Hematopoietic multipotent progenitor cell treated with erythropoietin and hydrocortisone succinate and interleukin-3 and kit ligand, for 6 days (in vitro differentiated cells): ENCODE measurements at regions not wholly inside any gene's neighbourhood (a gene's known extent, or its start where the extent isn't known, plus 50 kb on each side); places are given as distances from the start of the nearest gene placed in this dataset.

ENCODE experiments used
- DNase-seq: peaks from one replicate; pipeline ENCODE4 v3.0.0-alpha.2; 2015

DNA sequence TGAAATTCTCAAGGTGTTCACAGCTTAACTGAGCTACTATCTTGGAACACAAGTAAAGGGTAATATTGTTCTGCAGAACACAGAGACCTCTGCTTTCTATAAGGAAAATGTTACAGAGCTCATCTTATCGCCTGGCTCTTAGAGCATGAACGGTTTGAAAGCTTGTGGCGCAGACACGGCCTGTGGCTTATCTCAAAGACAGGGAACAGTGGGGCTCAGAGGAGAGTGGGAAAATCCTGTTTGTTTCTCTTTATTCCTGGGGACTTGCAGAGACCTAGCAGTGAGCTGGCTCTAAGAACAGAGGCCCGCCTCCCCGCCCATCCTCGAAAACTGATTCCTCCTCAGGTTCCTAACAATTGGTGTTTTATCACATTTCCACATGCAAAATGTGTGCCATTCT is 131.7 kb downstream of the EMX2 start:
- DNase-seq, result no peak

- DNase-seq, result no peak
These were observed 132.1 kb downstream of the EMX2 start for GRCh38 chr10:117674646-117675045.

DNA sequence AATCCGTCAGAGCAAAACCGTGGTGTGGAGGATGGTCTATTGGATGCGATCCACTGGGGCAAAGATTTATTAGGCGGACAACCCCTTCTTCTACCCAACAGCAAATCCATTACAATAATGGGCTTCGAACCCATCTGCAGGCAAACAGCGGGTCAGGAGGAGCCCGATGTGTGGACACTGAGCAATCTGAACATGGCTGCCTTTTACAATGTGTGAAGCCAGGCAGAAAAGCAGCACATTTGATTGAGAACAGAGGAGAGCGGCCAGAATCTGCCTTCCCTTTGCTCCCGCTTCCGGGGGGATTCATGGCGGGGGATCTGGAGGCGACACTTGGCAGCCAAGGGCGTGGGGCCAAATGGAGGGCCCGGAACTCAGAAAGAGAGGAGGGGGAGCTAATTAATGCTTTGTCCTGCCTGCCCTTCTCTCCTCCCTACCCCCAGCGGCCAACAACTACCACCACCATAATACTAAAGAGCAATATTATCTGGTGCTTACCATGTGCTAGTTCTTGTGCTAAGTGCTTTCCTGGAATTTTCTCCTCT is 133.0 kb downstream of the EMX2 start:
- no peak for DNase-seq

GRCh38 chr10:117677239-117677638 is 134.7 kb downstream of the EMX2 start:
- DNase-seq, result no peak

- DNase-seq, result no peak
These were observed 135.4 kb downstream of the EMX2 start for GRCh38 chr10:117677890-117678500.

GRCh38 chr10:117680601-117681000 is 138.1 kb downstream of the EMX2 start:
- DNase-seq, result no peak

DNA sequence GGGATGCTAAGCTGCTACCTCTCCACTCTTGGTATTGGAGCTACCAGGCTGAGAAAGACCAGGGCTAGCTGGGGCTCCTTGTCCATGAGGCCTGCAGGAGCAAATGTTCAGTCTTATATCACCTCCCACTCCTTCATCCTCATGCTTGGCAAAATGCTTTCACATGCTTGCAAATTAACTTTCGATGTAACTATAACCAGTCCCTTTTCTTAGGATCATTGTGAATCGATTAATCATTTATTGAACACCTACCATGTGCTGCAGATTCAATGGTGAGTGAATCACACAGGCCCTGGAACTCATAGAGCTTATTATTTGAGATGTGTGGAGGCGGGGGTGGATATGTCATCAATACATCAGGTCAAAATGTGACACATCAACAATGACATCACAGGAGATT is 138.6 kb downstream of the EMX2 start:
- no peak for DNase-seq

DNA sequence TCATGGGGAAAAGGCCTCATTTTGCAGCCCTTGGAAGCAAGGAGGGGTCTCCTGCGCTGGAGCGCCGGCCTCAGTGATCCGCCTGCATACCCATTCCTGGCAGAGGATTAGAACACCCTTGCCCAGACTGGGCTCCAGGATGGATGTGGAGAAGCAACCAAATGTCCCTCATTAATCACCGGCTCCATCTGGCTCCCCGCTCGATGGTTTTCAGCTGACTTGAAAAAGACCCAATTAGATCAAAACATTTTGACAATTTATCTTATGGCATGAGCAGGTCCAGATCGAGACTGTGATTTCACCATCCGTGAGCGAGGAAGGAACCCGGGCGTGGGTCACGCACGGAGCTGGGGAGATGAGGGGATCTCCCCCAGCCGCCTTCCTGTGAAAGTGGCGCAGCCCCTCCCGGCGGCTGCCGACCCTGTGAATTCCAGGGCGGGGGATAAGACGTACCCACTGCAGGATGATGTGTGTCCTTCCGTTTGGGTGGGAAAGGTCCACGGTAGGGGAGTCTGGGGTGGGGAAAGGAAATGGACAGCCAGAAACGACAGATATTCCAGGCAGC is 141.6 kb downstream of the EMX2 start:
- no peak for DNase-seq

DNA sequence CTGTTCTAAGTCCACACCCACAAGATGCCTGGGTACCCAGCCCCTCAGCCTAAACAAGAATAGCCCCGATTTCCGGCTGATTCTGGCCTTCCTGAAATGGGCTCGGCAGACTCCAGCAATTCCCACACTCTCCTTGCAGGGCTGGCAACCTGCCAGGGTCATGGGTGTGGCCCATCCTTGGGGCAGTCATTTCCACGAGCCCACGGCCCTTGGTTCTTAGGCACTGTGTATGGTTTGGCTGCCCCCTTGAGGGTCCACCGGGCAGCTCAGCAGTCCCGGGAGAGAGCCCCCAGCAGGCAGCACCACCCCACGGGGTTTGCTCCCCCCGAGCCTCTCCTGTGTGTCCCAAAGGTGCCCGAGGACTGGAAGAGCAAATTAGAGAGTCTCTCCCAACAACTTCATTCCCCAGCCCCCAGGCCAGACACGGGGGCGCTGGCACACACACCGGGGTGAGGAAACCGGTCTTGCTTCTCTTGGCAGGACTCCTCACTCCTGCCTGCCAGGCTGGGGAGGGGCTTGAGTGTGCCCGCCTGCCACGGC is 142.2 kb downstream of the EMX2 start:
- peak; percentile 18 for DNase-seq

GRCh38 chr10:117685431-117685830 is 142.9 kb downstream of the EMX2 start:
- no peak for DNase-seq

GRCh38 chr10:117686606-117687005 is 144.1 kb downstream of the EMX2 start:
- no peak for DNase-seq

DNA sequence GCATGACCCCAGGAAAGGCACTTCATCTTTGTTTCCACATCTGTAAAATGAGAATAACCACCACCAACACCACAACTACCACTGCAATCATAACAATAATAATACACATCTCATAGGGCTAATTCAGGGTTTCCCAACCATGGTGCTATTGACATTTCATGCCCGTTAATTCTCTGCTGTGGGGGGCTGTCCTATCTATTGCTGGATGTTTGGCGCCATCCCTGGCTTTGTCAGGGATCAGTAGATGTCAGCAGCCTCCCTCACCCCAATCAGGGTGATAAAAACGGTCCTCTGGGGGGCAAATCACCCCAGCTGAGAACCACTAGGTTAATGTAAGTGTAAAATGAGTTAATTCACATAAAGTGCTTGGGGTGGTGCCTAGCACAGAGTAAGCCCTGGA is 145.8 kb downstream of the EMX2 start:
- DNase-seq, result no peak

DNA sequence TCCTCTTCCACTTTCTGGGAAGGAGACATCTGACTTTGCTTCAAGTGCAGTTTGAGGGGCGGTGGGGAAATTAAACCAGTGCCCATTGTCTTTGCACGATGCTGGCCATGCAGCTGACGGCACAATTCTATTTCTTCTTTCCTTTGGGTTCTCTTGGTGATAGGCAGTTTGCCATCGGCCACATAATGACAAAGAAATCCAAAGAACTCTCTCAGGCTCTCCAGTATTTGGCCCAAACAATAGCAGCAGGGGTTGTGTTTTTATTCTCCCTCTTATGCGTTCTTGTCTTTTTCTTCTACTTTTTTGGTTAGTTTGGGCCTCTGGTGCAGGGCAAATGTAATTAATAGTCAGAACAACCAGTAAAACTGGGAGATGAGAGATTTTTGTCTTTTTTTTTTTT is 147.0 kb downstream of the EMX2 start:
- DNase-seq, result no peak

DNA sequence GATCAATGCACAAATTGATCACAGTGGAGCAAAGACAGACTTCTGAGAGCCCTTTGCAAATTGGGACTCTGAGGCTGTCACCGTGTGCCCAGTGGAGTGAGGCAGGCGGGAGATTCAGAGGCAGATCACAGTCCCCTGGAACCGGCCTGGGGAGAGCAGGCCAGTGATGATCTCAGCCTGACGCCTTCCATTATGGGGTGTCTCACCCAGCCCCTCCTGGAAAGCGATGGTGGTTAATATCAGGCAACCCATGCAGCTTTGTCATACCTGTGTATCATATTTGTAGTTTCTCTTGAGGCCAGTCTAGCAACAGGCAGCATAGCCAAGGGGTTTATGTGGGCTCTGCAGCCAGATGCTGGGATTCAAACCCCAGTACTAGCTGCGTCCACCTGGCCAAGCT is 147.8 kb downstream of the EMX2 start:
- no peak for DNase-seq

DNA sequence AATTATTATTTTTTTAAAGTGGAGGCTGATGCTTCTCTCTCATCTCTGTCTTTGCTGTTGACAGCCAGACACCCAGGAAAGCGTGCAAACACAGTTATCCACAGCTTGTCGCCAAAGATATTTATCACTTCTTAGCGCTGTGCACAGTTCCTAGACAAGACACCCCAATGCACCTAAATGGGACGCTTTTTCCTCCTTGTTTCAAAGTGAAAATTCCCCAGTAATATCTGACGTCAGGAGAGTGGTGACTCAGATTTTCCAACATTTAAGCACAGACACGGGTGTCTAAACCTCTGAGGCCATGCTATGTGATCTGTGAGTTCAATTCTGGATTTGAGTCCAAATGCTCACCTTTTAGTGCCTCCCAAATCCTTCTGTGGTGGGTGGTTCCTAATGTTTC is 151.6 kb downstream of the EMX2 start:
- no peak for DNase-seq

DNA sequence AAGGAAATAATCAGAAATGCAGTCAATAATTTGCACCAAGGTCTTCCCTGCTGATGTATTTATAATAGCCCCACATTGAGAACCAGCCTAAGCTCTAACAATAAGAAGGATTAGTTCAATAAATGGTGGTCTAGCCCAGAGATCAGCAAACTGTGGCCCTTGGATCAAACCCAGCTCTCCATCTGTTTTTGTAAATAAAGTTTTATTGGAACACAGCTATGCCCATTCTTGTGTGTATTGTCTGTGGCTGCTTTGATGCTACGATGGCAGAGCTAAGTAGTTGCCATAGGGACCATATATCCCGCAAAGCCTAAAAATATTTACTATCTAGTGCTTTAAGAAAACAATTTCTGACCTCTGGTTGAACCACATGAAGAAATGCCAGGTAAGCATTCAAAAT is 154.9 kb downstream of the EMX2 start:
- DNase-seq, result no peak

GRCh38 chr10:117698809-117699208 is 156.3 kb downstream of the EMX2 start:
- no peak for DNase-seq

DNA sequence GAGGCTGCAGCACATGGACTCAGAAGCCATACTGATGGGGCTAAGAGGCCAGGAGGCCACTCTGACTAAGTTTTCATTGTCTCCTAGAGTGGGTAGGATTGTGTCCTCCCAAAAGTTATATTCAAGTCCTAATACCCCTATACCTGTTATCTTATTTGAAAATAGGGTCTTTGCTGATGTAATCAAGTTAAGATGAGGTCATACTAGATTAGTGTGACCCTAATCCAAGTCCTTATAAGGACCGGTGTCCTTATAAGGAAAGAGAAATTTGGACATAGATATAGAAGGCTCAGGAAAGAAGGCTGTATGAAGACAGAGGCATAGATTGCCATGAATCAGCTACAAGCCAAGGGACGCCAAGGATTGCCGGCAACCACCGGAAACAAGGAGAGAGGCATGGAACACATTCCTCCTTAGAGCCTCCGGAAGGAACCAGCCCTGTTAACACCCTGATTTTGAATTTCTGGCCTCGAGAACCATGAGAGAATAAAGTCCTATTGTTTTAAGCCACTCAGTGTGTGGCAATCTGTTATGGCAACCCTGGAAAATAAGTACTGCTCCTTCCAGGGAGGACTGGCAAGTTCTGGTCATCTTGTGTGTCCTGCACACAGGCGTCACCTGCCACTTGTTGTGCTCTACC is 157.0 kb downstream of the EMX2 start:
- no peak for DNase-seq

DNA sequence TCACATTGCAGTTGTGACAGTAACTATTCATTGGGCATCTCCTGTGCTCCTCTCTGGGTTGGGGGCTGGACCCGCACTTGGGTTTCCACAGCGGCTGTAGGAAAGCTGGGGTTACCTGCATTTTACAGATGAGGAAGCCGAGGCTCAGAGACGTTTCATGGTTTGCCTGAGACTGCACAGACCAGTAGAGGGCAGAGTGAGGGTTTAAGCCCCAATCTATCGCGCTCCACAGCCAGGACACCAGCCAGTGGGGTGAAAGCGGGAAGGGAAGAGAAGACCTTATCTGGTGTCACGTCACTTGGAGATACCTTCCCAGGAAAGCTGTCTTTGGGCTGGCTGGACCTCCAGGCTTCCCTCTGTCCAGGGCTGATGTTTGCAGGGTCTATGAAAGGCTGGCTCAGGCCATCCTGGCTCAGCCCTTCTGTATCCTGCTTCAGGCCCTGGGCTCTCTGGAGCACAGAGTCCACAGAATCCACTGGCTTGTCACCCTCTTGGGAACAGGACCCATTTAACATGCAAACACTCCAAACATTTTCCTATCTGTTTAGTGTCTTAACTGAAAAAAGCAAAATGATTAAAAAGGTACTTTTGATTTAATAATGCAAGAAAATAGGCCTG is 167.7 kb downstream of the EMX2 start:
- peak; percentile 3 for DNase-seq

DNA sequence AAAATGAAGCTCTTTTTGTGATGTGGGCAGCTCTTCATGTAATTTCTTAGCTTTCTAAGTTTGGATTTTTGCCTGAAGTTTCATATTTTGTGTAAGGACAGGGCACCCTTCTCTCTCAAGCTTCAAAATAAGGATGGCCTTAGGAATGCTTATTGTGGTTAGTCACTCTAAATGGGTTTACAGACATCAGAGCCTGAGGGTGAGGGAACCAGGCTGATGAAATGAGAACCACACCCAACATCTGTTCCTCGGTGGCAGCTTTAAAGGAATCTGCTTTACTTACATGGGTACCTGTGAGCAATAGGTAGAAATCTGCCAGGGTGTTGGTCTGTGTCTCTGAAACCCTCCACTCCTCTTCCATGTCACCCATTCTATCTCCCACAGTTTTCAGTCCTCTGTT is 174.3 kb downstream of the EMX2 start:
- DNase-seq, result no peak

DNA sequence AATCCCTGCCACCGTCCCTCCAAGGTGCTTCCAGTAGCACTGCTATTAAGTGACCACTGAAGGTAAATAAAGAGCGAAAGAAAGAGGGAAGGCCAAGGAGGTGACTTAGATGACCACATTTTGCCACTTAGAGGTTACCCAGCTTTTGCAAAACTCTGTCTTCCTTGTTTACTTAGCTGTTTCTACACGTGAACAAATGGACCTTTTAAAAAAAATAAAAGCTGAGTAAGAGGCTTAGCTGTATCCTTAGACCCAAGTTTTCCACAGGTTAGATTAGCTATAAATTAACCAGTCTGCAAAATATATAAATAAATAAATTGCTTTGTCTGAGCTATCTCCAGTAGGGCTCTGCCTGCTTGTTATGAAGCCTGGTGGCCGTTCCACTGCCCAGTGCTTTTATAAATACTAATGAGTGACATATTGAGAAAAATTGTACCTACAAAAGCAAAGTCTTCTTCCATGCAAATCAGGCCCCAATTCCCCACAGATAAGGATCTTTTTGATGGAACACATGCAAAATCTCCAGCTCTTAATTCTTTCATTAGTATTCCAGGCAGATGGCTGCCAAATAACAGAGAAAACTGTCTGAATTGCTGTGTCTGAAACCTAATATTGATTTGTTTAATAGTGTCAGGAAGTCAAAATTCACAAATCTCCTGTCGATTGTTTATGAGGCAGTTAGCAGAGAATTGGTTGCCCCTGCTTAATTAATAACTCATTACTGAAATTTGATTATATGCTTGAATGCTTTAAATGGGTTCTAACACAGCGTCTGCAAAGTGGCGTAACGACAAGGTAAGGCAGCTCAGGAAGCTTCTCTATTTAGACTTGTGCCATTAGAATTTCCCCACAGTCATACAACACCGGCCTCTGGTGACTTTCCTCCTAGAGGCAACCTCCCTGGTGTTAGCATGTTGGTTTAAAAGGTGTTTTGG is 176.7 kb downstream of the EMX2 start:
- no peak for DNase-seq
